PC-3 (cell line): ENCODE measurements at regions not wholly inside any gene's neighbourhood (a gene's known extent, or its start where the extent isn't known, plus 50 kb on each side); places are given as distances from the start of the nearest gene placed in this dataset.
A peak's percentile ranks its signal among the peaks of the same experiment; 100 is the strongest.

Source experiments
- ATAC-seq: fragments of 200-7000 bp; cut with Tn5 transposase; 2 replicates; pipeline ENCODE4 v1.9.1; 2020; ENCODE audit warnings: mild to moderate bottlenecking, moderate library complexity
- BruUV-seq: library from RNA; stranded (reverse); fragments of 400-500 nt; replicated peaks from 2 replicates; lab custom pipeline; 2021; lab: Mats Ljungman, UMichigan
- CTCF ChIA-PET: fragments of 300-600 bp; sonication (Branson Sonifier 250); formaldehyde crosslinking; loops from one replicate; lab custom pipeline; 2022; ENCODE audit warnings: antibody characterized with exemption; lab: Charles Lee
- POLR2A ChIA-PET: fragments of 300-600 bp; sonication (Branson Sonifier 250); formaldehyde crosslinking; loops from one replicate; lab custom pipeline; 2022; ENCODE audit warnings: antibody characterized with exemption; ENCODE audit not compliant: unreplicated experiment; lab: Charles Lee
- DNase-seq: peaks from one replicate; pipeline ENCODE4 v3.0.0-alpha.2; 2015
- H2AFZ ChIP-seq: fragments of 300-600 bp; sonication (generic); 2 replicates; pipeline ENCODE4 v1.6.0; 2016; ENCODE audit warnings: antibody characterized with exemption, low read length
- H3F3A ChIP-seq: fragments of 300-600 bp; sonication (generic); one replicate; pipeline ENCODE4 v1.6.0; 2017; ENCODE audit warnings: antibody characterized with exemption, low read length, control low read depth, mild to moderate bottlenecking; ENCODE audit not compliant: unreplicated experiment
- H3K27ac ChIP-seq: fragments of 300-600 bp; sonication (generic); 2 replicates; pipeline ENCODE4 v1.5.1; 2016; ENCODE audit warnings: mild to moderate bottlenecking, low read length
- H3K27me3 ChIP-seq: fragments of 300-600 bp; sonication (generic); 2 replicates; pipeline ENCODE4 v1.6.1; 2016; ENCODE audit warnings: low read length, mixed read lengths
- H3K36me3 ChIP-seq: fragments of 300-600 bp; sonication (generic); 2 replicates; pipeline ENCODE4 v1.6.1; 2016; ENCODE audit warnings: low read depth, mixed run types, low read length, mixed read lengths
- H3K4me1 ChIP-seq: fragments of 300-600 bp; sonication (generic); 2 replicates; pipeline ENCODE4 v1.5.1; 2016; ENCODE audit warnings: low read length; ENCODE audit not compliant: insufficient read depth
- H3K4me2 ChIP-seq: fragments of 300-600 bp; sonication (generic); 2 replicates; pipeline ENCODE4 v1.6.0; 2016; ENCODE audit warnings: low read length
- H3K4me3 ChIP-seq: fragments of 300-600 bp; sonication (generic); 2 replicates; pipeline ENCODE4 v1.5.1; 2016; ENCODE audit warnings: mild to moderate bottlenecking, low read length, mixed read lengths
- H3K79me2 ChIP-seq: fragments of 300-600 bp; sonication (generic); 2 replicates; pipeline ENCODE4 v1.6.1; 2017; ENCODE audit warnings: low read length, mixed read lengths
- H3K9ac ChIP-seq: fragments of 300-600 bp; sonication (generic); 2 replicates; pipeline ENCODE4 v1.6.0; 2016; ENCODE audit warnings: mild to moderate bottlenecking, low read length
- H3K9me2 ChIP-seq: fragments of 300-600 bp; sonication (generic); replicated peaks from 2 replicates; pipeline ENCODE4 v1.6.1; 2016; ENCODE audit warnings: mixed run types, low read length, mixed read lengths
- H3K9me3 ChIP-seq: fragments of 300-600 bp; sonication (generic); 2 replicates; pipeline ENCODE4 v1.6.1; 2016; ENCODE audit warnings: low read length, mixed read lengths
- H4K20me1 ChIP-seq: fragments of 300-600 bp; sonication (generic); 2 replicates; pipeline ENCODE4 v1.6.1; 2016; ENCODE audit warnings: low read length, mixed read lengths
- CTCF ChIP-seq: fragments of 300-600 bp; sonication (generic); conservative IDR thresholded peaks from 2 replicates; pipeline ENCODE4 v1.5.1; 2017; ENCODE audit warnings: antibody characterized with exemption, low read depth, mild to moderate bottlenecking, low read length
- EZH2 ChIP-seq: fragments of 300-600 bp; sonication (generic); IDR thresholded peaks from one replicate; pipeline ENCODE4 v1.6.1; 2017; ENCODE audit warnings: antibody characterized with exemption, mild to moderate bottlenecking, low read length; ENCODE audit not compliant: unreplicated experiment
- EZH2phosphoT487 ChIP-seq: fragments of 300-600 bp; sonication (generic); IDR thresholded peaks from 2 replicates; pipeline ENCODE4 v1.6.1; 2018; ENCODE audit warnings: mild to moderate bottlenecking, antibody characterized with exemption, low read length, borderline replicate concordance
- intact Hi-C: fragments of 100-400 bp; cut with micrococcal nuclease; formaldehyde crosslinking; loops from 2 replicates; pipeline ENCODE4 v1.9.0; 2023

GRCh38 chr14:65946494-65946893 lies 534.0 kb downstream of the FUT8 start:
- CTCF ChIA-PET, result no interaction called here
- TF ChIP-seq EZH2 (no peak), CTCF (no peak), EZH2phosphoT487 (no peak)

GRCh38 chr14:65948302-65948701 lies 535.8 kb downstream of the FUT8 start:
- no peak overlapping the region for H3K27ac ChIP-seq
- peaks cover 19% of the 10 kb centered on the region for H3K27me3 ChIP-seq
- TF ChIP-seq CTCF (no peak), EZH2phosphoT487 (no peak), EZH2 (no peak)
- H2AFZ ChIP-seq, result no peak overlapping the region
- no peaks in the 10 kb centered on the region for H3K79me2 ChIP-seq
- H3K9me2 ChIP-seq, result no peaks in the 10 kb centered on the region
- H3K4me3 ChIP-seq, result no peak overlapping the region
- H3K4me1 ChIP-seq, result peaks cover 4% of the 10 kb centered on the region
- H3K9ac ChIP-seq, result no peak overlapping the region
- ChIA-PET POLR2A (no interaction called here), CTCF (no interaction called here)
- no TSS peak for BruUV-seq
- H4K20me1 ChIP-seq, result no peaks in the 10 kb centered on the region
- H3K4me2 ChIP-seq, result no peak overlapping the region
- H3F3A ChIP-seq, result no peaks in the 10 kb centered on the region
- intact Hi-C loops, result no loop called here
- no peaks in the 10 kb centered on the region for H3K36me3 ChIP-seq
- DNase-seq, result no peak
- no peak for ATAC-seq
- H3K9me3 ChIP-seq, result no peaks in the 10 kb centered on the region

More at GRCh38 chr14:65946494-65946893, 534.0 kb downstream of the FUT8 start:
- Histone ChIP-seq H3K4me3 (no peak overlapping the region), H3K9me2 (no peaks in the 10 kb centered on the region), H3F3A (no peaks in the 10 kb centered on the region), H4K20me1 (no peaks in the 10 kb centered on the region), H3K27me3 (peaks cover 28% of the 10 kb centered on the region), H3K36me3 (no peaks in the 10 kb centered on the region), H3K9ac (no peak overlapping the region), H3K9me3 (no peaks in the 10 kb centered on the region), H2AFZ (no peak overlapping the region), H3K79me2 (no peaks in the 10 kb centered on the region), H3K4me1 (peaks cover 4% of the 10 kb centered on the region), H3K27ac (no peak overlapping the region), H3K4me2 (no peak overlapping the region)
- intact Hi-C loops, result no loop called here
- no TSS peak for BruUV-seq
- ATAC-seq, result no peak
- DNase-seq, result no peak
- POLR2A ChIA-PET, result no interaction called here

GRCh38 chr14:65949711-65950516 lies 536.3 kb upstream of the CCDC196 start:
- Histone ChIP-seq H2AFZ (no peak overlapping the region), H3K27ac (no peak overlapping the region), H3K9me3 (no peaks in the 10 kb centered on the region), H3K4me2 (no peak overlapping the region), H3K36me3 (no peaks in the 10 kb centered on the region), H3F3A (no peaks in the 10 kb centered on the region), H3K4me3 (no peak overlapping the region), H3K9me2 (no peaks in the 10 kb centered on the region), H3K9ac (no peak overlapping the region), H3K27me3 (peaks cover 27% of the 10 kb centered on the region), H4K20me1 (no peaks in the 10 kb centered on the region), H3K4me1 (peaks cover 4% of the 10 kb centered on the region), H3K79me2 (no peaks in the 10 kb centered on the region)
- no TSS peak for BruUV-seq
- CTCF ChIA-PET, result no interaction called here
- ATAC-seq (peak; percentile 55), DNase-seq (peak; percentile 44)
- POLR2A ChIA-PET, result no interaction called here
- intact Hi-C loops, result no loop called here
- TF ChIP-seq EZH2, result no peak
- no peak for TF ChIP-seq EZH2phosphoT487
- no peak for TF ChIP-seq CTCF
